Activated CD8-positive, alpha-beta T cell treated with anti-CD3 and anti-CD28 coated beads for 36 hours (primary cell): ENCODE measurements at regions not wholly inside any gene's neighbourhood (a gene's known extent, or its start where the extent isn't known, plus 50 kb on each side); places are given as distances from the start of the nearest gene placed in this dataset.
"Not testable (repeated sequence)": the region's sequence is repeated elsewhere in the genome, so short reads cannot be mapped to it uniquely, and the experiment has no call there.

Experiments used
- ATAC-seq: fragments of 200-7000 bp; cut with Tn5 transposase; one replicate; pipeline ENCODE4 v1.10.0; 2021; ENCODE audit warnings: mild to moderate bottlenecking, moderate library complexity
- CTCF ChIA-PET: fragments of 350-600 bp; sonication (Branson Sonifier 250); formaldehyde crosslinking; loops from one replicate; lab custom pipeline; 2021; ENCODE audit warnings: antibody characterized with exemption; lab: Charles Lee
- POLR2A ChIA-PET: fragments of 350-600 bp; sonication (Branson Sonifier 250); formaldehyde crosslinking; loops from one replicate; lab custom pipeline; 2021; ENCODE audit warnings: antibody characterized with exemption; lab: Charles Lee
- DNase-seq: peaks from one replicate; pipeline ENCODE4 v3.0.0-alpha.2; 2020
- H3K27ac Mint-ChIP-seq: one replicate; pipeline ENCODE4 v1.8.0; 2021; ENCODE audit warnings: mild to moderate bottlenecking, mixed read lengths
- H3K27me3 Mint-ChIP-seq: one replicate; pipeline ENCODE4 v1.8.0; 2021; ENCODE audit warnings: mixed read lengths
- H3K36me3 Mint-ChIP-seq: one replicate; pipeline ENCODE4 v1.8.0; 2021; ENCODE audit warnings: low read depth, mixed read lengths
- H3K4me1 Mint-ChIP-seq: one replicate; pipeline ENCODE4 v1.8.0; 2021; ENCODE audit warnings: low read depth, mixed read lengths
- H3K4me3 Mint-ChIP-seq: one replicate; pipeline ENCODE4 v1.8.0; 2021; ENCODE audit warnings: mild to moderate bottlenecking, moderate library complexity, mixed read lengths
- H3K9me3 Mint-ChIP-seq: one replicate; pipeline ENCODE4 v1.8.0; 2021; ENCODE audit warnings: mixed read lengths
- CTCF ChIP-seq: fragments of 200-600 bp; IDR thresholded peaks from one replicate; pipeline ENCODE4 v1.8.0; 2022; ENCODE audit warnings: antibody characterized with exemption, mild to moderate bottlenecking
- intact Hi-C: fragments of 100-400 bp; cut with micrococcal nuclease; formaldehyde crosslinking; loops from one replicate; pipeline ENCODE4 v1.10.0; 2022

- H3K4me1 Mint-ChIP-seq, result no peaks in the 10 kb centered on the region
- H3K9me3 Mint-ChIP-seq, result peaks cover 17% of the 10 kb centered on the region
- ChIA-PET POLR2A (no interaction called here), CTCF (no interaction called here)
- H3K4me3 Mint-ChIP-seq, result no peak overlapping the region
- H3K27me3 Mint-ChIP-seq, result no peaks in the 10 kb centered on the region
- no peak for ATAC-seq
- no peak overlapping the region for H3K27ac Mint-ChIP-seq
- no peak for DNase-seq
- TF ChIP-seq CTCF, result no peak
- intact Hi-C loops, result no loop called here
- H3K36me3 Mint-ChIP-seq, result no peaks in the 10 kb centered on the region
Observed at GRCh38 chr5:23419115-23419514, 88.3 kb upstream of the PRDM9 start.

GRCh38 chr5:23412515-23412914, 94.9 kb upstream of the PRDM9 start:
- ChIA-PET CTCF (no interaction called here), POLR2A (no interaction called here)
- no peak for ATAC-seq
- DNase-seq, result no peak
- no peak for TF ChIP-seq CTCF
- Mint-ChIP-seq H3K4me1 (no peaks in the 10 kb centered on the region), H3K36me3 (no peaks in the 10 kb centered on the region), H3K27me3 (no peaks in the 10 kb centered on the region), H3K27ac (no peak overlapping the region), H3K9me3 (peaks cover 18% of the 10 kb centered on the region), H3K4me3 (no peak overlapping the region)
- intact Hi-C loops, result no loop called here

GRCh38 chr5:23411994-23412393, 95.4 kb upstream of the PRDM9 start:
- CTCF ChIA-PET, result no interaction called here
- POLR2A ChIA-PET, result no interaction called here
- Mint-ChIP-seq H3K27ac (no peak overlapping the region), H3K9me3 (peaks cover 18% of the 10 kb centered on the region), H3K27me3 (no peaks in the 10 kb centered on the region), H3K4me1 (no peaks in the 10 kb centered on the region), H3K36me3 (no peaks in the 10 kb centered on the region), H3K4me3 (no peak overlapping the region)
- intact Hi-C loops, result no loop called here
- no peak for ATAC-seq
- TF ChIP-seq CTCF, result no peak
- no peak for DNase-seq

GRCh38 chr5:23411200-23411599, 96.2 kb upstream of the PRDM9 start:
- Mint-ChIP-seq H3K4me3 (no peak overlapping the region), H3K36me3 (no peaks in the 10 kb centered on the region), H3K9me3 (peaks cover 22% of the 10 kb centered on the region), H3K27ac (no peak overlapping the region), H3K4me1 (no peaks in the 10 kb centered on the region), H3K27me3 (no peaks in the 10 kb centered on the region)
- no peak for DNase-seq
- ATAC-seq, result no peak
- TF ChIP-seq CTCF, result no peak
- ChIA-PET CTCF (no interaction called here), POLR2A (no interaction called here)
- intact Hi-C loops, result no loop called here

- not testable (repeated sequence) for H3K27ac Mint-ChIP-seq
Observed at GRCh38 chr5:23410775-23411174, 96.6 kb upstream of the PRDM9 start.

More at GRCh38 chr5:23410775-23411174, 96.6 kb upstream of the PRDM9 start:
- H3K4me1 Mint-ChIP-seq, POLR2A ChIA-PET, ATAC-seq, H3K27me3 Mint-ChIP-seq, H3K4me3 Mint-ChIP-seq, DNase-seq, CTCF ChIA-PET, intact Hi-C loops, H3K36me3 Mint-ChIP-seq: not testable (repeated sequence)
- H3K9me3 Mint-ChIP-seq, result peaks cover 21% of the 10 kb centered on the region
